SK-N-SH (cell line): ENCODE measurements at regions not wholly inside any gene's neighbourhood (a gene's known extent, or its start where the extent isn't known, plus 50 kb on each side); places are given as distances from the start of the nearest gene placed in this dataset.
A peak's percentile ranks its signal among the peaks of the same experiment; 100 is the strongest.

Experiments
- CTCF ChIA-PET: fragments of 300-600, 350-600 bp; formaldehyde crosslinking; extraction: SDS; loops from one replicate; lab custom pipeline; 2021; lab: Yijun Ruan, JAX
- POLR2A ChIA-PET: fragments of 350-600 bp; sonication (Branson Sonifier 250); formaldehyde crosslinking; extraction: SDS; loops from one replicate; lab custom pipeline; 2020; ENCODE audit warnings: antibody characterized with exemption, inconsistent platforms; lab: Yijun Ruan, JAX
- DNase-seq: peaks from one replicate; pipeline ENCODE4 v3.0.0; 2012
- H2AFZ ChIP-seq: fragments of 200-600 bp; sonication (generic); 2 replicates; pipeline ENCODE4 v1.8.1; 2016; ENCODE audit warnings: antibody characterized with exemption, mild to moderate bottlenecking, low read depth
- H3F3A ChIP-seq: fragments of 200-600 bp; sonication (generic); replicated peaks from 2 replicates; pipeline ENCODE3; 2016; ENCODE audit warnings: antibody characterized with exemption, mild to moderate bottlenecking; ENCODE audit not compliant: insufficient read depth
- H3K27ac ChIP-seq, 2 experiments: fragments of 200-500 bp in 1 of 2; fragments of 200-600 bp in 1 of 2; sonication (Bioruptor generic) in 1 of 2; sonication (generic), shearing (Covaris generic) in 1 of 2; 2 replicates each; pipeline versions ENCODE4 v1.5.1 to v1.6.1; 2014 to 2016; ENCODE audit warnings: low read depth in 2 of 2, inconsistent platforms in 1 of 2, low read length in 1 of 2, mild to moderate bottlenecking in 1 of 2, mixed read lengths in 1 of 2
- H3K27me3 ChIP-seq: fragments of 200-600 bp; sonication (generic), shearing (Covaris generic); 2 replicates; pipeline ENCODE4 v1.6.1; 2016; ENCODE audit warnings: mixed run types; ENCODE audit not compliant: insufficient read depth
- H3K36me3 ChIP-seq, 2 experiments: fragments of 200-500 bp in 1 of 2; fragments of 200-600 bp in 1 of 2; sonication (Bioruptor generic) in 1 of 2; sonication (generic) in 1 of 2; replicated peaks in 1 of 2; 2 replicates each; pipeline versions ENCODE3 to v1.5.1; 2014 to 2016; ENCODE audit warnings: low read length in 1 of 2, mild to moderate bottlenecking in 1 of 2; ENCODE audit not compliant: insufficient read depth in 2 of 2, control insufficient read depth in 1 of 2
- H3K4me1 ChIP-seq, 2 experiments: fragments of 200-500 bp in 1 of 2; fragments of 200-600 bp in 1 of 2; sonication (Bioruptor generic) in 1 of 2; sonication (generic), shearing (Covaris generic) in 1 of 2; 2 replicates each; pipeline versions ENCODE4 v1.5.1 to v1.6.1; 2014 to 2016; ENCODE audit warnings: low read depth in 1 of 2, low read length in 1 of 2, mixed run types in 1 of 2; ENCODE audit not compliant: insufficient read depth in 2 of 2, control insufficient read depth in 1 of 2
- H3K4me2 ChIP-seq: fragments of 200-600 bp; sonication (generic), shearing (Covaris generic); 2 replicates; pipeline ENCODE4 v1.6.1; 2017; ENCODE audit warnings: mixed run types
- H3K4me3 ChIP-seq, 2 experiments: fragments of 200-500 bp in 1 of 2; fragments of 200-600 bp in 1 of 2; sonication (Bioruptor generic) in 1 of 2; sonication (generic), shearing (Covaris generic) in 1 of 2; 2 replicates each; pipeline versions ENCODE4 v1.5.1 to v1.8.1; 2014 to 2016; ENCODE audit warnings: low read depth in 2 of 2, inconsistent platforms in 1 of 2, low read length in 1 of 2, mild to moderate bottlenecking in 1 of 2, mixed read lengths in 1 of 2, moderate library complexity in 1 of 2
- H3K79me2 ChIP-seq: fragments of 200-600 bp; sonication (generic); 2 replicates; pipeline ENCODE4 v1.8.1; 2017; ENCODE audit warnings: mild to moderate bottlenecking; ENCODE audit not compliant: insufficient read depth
- H3K9ac ChIP-seq: fragments of 200-600 bp; sonication (generic); 2 replicates; pipeline ENCODE4 v1.6.1; 2017; ENCODE audit warnings: mixed run types
- H3K9me2 ChIP-seq: fragments of 200-600 bp; sonication (generic); 2 replicates; pipeline ENCODE4 v1.6.1; 2017; ENCODE audit warnings: mixed run types
- H3K9me3 ChIP-seq: fragments of 200-600 bp; sonication (generic); 2 replicates; pipeline ENCODE4 v1.6.1; 2017; ENCODE audit warnings: mixed run types, mild to moderate bottlenecking, moderate library complexity
- H4K20me1 ChIP-seq: fragments of 200-600 bp; sonication (generic); 2 replicates; pipeline ENCODE4 v1.6.1; 2017; ENCODE audit warnings: mild to moderate bottlenecking, mixed run types; ENCODE audit not compliant: insufficient read depth
- CHD2 ChIP-seq: fragments of 150-350 bp; IDR thresholded peaks from 2 replicates; pipeline ENCODE4 v1.6.1; 2018; ENCODE audit warnings: low read length; ENCODE audit not compliant: partially characterized antibody
- ELF1 ChIP-seq: IDR thresholded peaks from 2 replicates; pipeline ENCODE4 v1.4.0; 2012
- EP300 ChIP-seq, 2 experiments: IDR thresholded peaks; 2 replicates each; pipeline versions ENCODE4 v1.4.0 to v1.6.1; 2012; ENCODE audit warnings: borderline replicate concordance in 1 of 2, low read depth in 1 of 2, low read length in 1 of 2
- EZH2phosphoT487 ChIP-seq: fragments of 200-600 bp; sonication (generic); IDR thresholded peaks from 2 replicates; pipeline ENCODE4 v1.6.1; 2017; ENCODE audit warnings: low read depth, mixed run types, mild to moderate bottlenecking, antibody characterized with exemption, moderate library complexity, borderline replicate concordance
- FOSL2 ChIP-seq: IDR thresholded peaks from 2 replicates; pipeline ENCODE4 v1.4.0; 2012; ENCODE audit warnings: low read depth, mild to moderate bottlenecking, moderate library complexity, borderline replicate concordance
- JUND ChIP-seq: IDR thresholded peaks from 2 replicates; pipeline ENCODE4 v1.4.0; 2012
- NFIC ChIP-seq: IDR thresholded peaks from 2 replicates; pipeline ENCODE4 v1.4.0; 2012; ENCODE audit warnings: borderline replicate concordance
- NRF1 ChIP-seq: IDR thresholded peaks from 2 replicates; pipeline ENCODE4 v1.6.1; 2012; ENCODE audit warnings: low read depth, mild to moderate bottlenecking, low read length
- RFX5 ChIP-seq: IDR thresholded peaks from 2 replicates; pipeline ENCODE4 v1.6.1; 2012; ENCODE audit warnings: mild to moderate bottlenecking, improper control_type of control experiment, low read length
- RXRA ChIP-seq: IDR thresholded peaks from 2 replicates; pipeline ENCODE4 v1.4.0; 2012; ENCODE audit warnings: low read depth, mild to moderate bottlenecking, borderline replicate concordance
- TCF12 ChIP-seq: IDR thresholded peaks from 2 replicates; pipeline ENCODE4 v1.4.0; 2012
- ZBTB33 ChIP-seq: IDR thresholded peaks from 2 replicates; pipeline ENCODE4 v1.4.0; 2012; ENCODE audit warnings: low read depth, borderline replicate concordance
- WGBS: methylation state at CpG from one replicate; pipeline ENCODE4 v1.1.6; 2017; ENCODE audit warnings: low lambda C conversion rate; 5-methylcytosine and 5-hydroxymethylcytosine counted together
- TF ChIP-seq, protein P1 (sequence below): IDR thresholded peaks from 2 replicates; pipeline ENCODE4 v1.4.0; 2012; ENCODE audit warnings: low read depth, borderline replicate concordance
- TF ChIP-seq, protein P2 (sequence below): IDR thresholded peaks from 2 replicates; pipeline ENCODE4; 2012
- TF ChIP-seq, protein P3 (sequence below): fragments of 150-350 bp; IDR thresholded peaks from 2 replicates; pipeline ENCODE4 v1.6.1; 2017; ENCODE audit warnings: antibody characterized with exemption, low read length, low read depth, borderline replicate concordance
- TF ChIP-seq, protein P4 (sequence below): IDR thresholded peaks from 2 replicates; pipeline ENCODE4 v1.4.0; 2012; ENCODE audit warnings: low read depth

DNA sequence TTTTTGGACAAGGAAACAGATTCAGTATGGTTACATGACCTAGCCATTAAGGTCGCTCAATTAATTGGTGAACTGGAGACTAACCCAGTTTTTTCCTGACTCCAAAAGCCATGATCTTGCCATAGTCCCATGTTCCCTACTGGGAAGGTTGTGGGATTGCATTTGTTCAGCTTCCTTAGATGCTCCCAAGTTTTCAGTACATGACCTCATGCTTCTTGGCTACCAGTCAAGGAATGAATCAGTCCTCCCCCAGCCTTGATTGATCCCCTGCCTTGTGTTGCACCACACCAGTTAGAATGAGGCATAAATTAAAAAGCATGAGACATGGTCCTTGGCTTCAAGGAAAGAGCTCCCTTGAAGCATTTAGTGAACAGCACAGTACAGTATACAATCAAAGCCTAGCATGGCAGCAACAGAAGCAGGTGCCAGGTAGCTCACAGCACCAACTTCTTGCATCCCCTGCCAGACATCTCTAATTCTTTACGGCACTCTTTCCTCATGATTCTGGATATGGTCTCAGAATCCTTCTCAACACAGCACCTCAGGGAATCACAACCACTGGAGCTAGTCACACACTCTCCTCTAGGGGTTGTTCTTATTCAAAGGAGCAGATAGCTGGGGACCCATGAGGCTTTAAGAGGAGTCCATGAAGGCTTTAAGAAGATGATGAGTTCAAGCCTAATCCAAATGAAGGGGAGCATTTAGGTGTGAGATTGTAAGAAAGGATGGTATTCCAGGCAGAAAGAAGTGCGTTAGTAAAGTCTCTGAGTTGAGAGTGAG is 295.5 kb upstream of the CLINT1 start:
- no peaks in the 10 kb centered on the region for H3K9me2 ChIP-seq
- H3K79me2 ChIP-seq: no peaks in the 10 kb centered on the region
- CTCF ChIA-PET: interaction anchor here (0.7 to 3.0 kb wide), 4 partner anchors 20 to 545 kb away, joined by 3 to 8 read pairs (median 3); no protein-coding TSS in a partner anchor
- H4K20me1 ChIP-seq: no peaks in the 10 kb centered on the region
- no peak overlapping the region for H3K27ac ChIP-seq
- TF ChIP-seq, protein P1, sequence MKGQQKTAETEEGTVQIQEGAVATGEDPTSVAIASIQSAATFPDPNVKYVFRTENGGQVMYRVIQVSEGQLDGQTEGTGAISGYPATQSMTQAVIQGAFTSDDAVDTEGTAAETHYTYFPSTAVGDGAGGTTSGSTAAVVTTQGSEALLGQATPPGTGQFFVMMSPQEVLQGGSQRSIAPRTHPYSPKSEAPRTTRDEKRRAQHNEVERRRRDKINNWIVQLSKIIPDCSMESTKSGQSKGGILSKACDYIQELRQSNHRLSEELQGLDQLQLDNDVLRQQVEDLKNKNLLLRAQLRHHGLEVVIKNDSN: no peak
- TF ChIP-seq, protein P2, sequence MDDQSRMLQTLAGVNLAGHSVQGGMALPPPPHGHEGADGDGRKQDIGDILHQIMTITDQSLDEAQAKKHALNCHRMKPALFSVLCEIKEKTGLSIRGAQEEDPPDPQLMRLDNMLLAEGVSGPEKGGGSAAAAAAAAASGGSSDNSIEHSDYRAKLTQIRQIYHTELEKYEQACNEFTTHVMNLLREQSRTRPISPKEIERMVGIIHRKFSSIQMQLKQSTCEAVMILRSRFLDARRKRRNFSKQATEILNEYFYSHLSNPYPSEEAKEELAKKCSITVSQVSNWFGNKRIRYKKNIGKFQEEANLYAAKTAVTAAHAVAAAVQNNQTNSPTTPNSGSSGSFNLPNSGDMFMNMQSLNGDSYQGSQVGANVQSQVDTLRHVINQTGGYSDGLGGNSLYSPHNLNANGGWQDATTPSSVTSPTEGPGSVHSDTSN: peak; percentile 91
- TF ChIP-seq CHD2 (no peak), FOSL2 (peak; percentile 73; the same call in 1 of the 2 replicates), EZH2phosphoT487 (no peak), NFIC (peak; percentile 91), NRF1 (no peak), TCF12 (peak; percentile 68), JUND (peak; percentile 80), RXRA (no peak; the same call in 1 of the 2 replicates), EP300 (IDR thresholded peaks at IDR 0.05; ENCODE audit: borderline replicate concordance in 1 of 2, low read depth in 1 of 2, low read length in 1 of 2) (peak in 1 of 2 experiments; percentile 61; a peak in 2 of 4 replicates)
- TF ChIP-seq, protein P3, sequence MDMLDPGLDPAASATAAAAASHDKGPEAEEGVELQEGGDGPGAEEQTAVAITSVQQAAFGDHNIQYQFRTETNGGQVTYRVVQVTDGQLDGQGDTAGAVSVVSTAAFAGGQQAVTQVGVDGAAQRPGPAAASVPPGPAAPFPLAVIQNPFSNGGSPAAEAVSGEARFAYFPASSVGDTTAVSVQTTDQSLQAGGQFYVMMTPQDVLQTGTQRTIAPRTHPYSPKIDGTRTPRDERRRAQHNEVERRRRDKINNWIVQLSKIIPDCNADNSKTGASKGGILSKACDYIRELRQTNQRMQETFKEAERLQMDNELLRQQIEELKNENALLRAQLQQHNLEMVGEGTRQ: no peak
- TF ChIP-seq, protein P4, sequence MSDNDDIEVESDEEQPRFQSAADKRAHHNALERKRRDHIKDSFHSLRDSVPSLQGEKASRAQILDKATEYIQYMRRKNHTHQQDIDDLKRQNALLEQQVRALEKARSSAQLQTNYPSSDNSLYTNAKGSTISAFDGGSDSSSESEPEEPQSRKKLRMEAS: 0 out of 2 replicates have a peak, but pooled peaks have one; percentile 58
- TF ChIP-seq, all 33 proteins: peak for 7
- POLR2A ChIA-PET: no interaction called here
- no peak for DNase-seq
- Histone ChIP-seq H3K9ac (no peak overlapping the region), H3K9me3 (no peaks in the 10 kb centered on the region), H2AFZ (no peak overlapping the region), H3K4me3 (no peak overlapping the region), H3K27me3 (no peaks in the 10 kb centered on the region), H3K36me3 (no peaks in the 10 kb centered on the region), H3F3A (no peaks in the 10 kb centered on the region), H3K4me2 (no peak overlapping the region), H3K4me1 (no peaks in the 10 kb centered on the region)
- WGBS: 61% methylated on average over 3 of the region's 3 CpGs

DNA sequence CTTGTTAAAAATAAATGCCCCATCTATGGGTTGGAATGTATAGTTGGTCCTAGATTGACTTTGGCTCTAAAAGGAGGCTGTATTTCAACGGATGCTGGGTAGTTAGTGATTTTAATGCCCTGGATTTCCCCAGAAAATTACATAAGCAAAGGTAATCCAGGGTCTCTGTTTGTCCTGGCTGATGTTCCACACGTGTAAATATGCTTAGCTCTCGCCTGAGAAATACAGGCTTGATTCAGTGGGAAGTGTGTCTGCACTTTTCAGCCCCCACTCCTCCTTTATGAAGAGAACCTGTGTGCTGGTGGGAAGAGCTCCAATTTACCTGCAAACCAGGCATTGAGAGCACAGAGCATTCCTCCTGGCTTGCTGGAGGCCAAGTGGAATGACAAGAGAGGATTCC is 294.6 kb upstream of the CLINT1 start:
- Histone ChIP-seq H3K4me3 (no peak overlapping the region), H4K20me1 (no peaks in the 10 kb centered on the region), H3K36me3 (no peaks in the 10 kb centered on the region), H3K4me2 (no peak overlapping the region), H3K4me1 (no peaks in the 10 kb centered on the region), H3K79me2 (no peaks in the 10 kb centered on the region), H3K27me3 (no peaks in the 10 kb centered on the region), H3K9me2 (no peaks in the 10 kb centered on the region), H2AFZ (no peak overlapping the region), H3K9me3 (no peaks in the 10 kb centered on the region), H3K9ac (no peak overlapping the region), H3F3A (no peaks in the 10 kb centered on the region), H3K27ac (no peak overlapping the region)
- ChIA-PET CTCF (interaction anchor here (0.8 to 3.0 kb wide), 3 partner anchors 21 to 78 kb away, joined by 3 to 8 read pairs (median 3); no protein-coding TSS in a partner anchor), POLR2A (no interaction called here)
- WGBS: 66% methylated on average over 3 of the region's 3 CpGs
- no peak for DNase-seq
- TF ChIP-seq ZBTB33: no peak
- no peak for TF ChIP-seq RFX5
- TF ChIP-seq, protein P2: no peak
- TF ChIP-seq ELF1: no peak
- TF ChIP-seq, protein P3: no peak
